CD14-positive monocyte (primary cell): ENCODE measurements at regions not wholly inside any gene's neighbourhood (a gene's known extent, or its start where the extent isn't known, plus 50 kb on each side); places are given as distances from the start of the nearest gene placed in this dataset.
"Not testable (repeated sequence)": the region's sequence is repeated elsewhere in the genome, so short reads cannot be mapped to it uniquely, and the experiment has no call there.

Source experiments
- DNase-seq, 3 donors: peaks; one replicate each; pipeline ENCODE4 v3.0.0-alpha.2; 2011 to 2022
- H2AFZ ChIP-seq: 2 replicates; pipeline ENCODE4 v1.6.0; 2012; ENCODE audit warnings: mild to moderate bottlenecking, low read depth, low read length, inconsistent platforms; ENCODE audit not compliant: insufficient read depth, poor library complexity, severe bottlenecking
- H3K27ac ChIP-seq, 2 donors: 1 replicate in 1 of 2; 2 replicates in 1 of 2; pipeline ENCODE4 v1.5.1; 2012 to 2013; ENCODE audit warnings: low read length in 2 of 2, control low read depth in 1 of 2, inconsistent platforms in 1 of 2, low read depth in 1 of 2, mild to moderate bottlenecking in 1 of 2
- H3K27me3 ChIP-seq, 2 donors: one replicate each; pipeline versions ENCODE4 v1.6.0 to v1.6.1; 2011 to 2013; ENCODE audit warnings: low read length in 2 of 2; ENCODE audit not compliant: control insufficient read depth in 2 of 2, insufficient read depth in 2 of 2
- H3K36me3 ChIP-seq, 2 donors: replicated peaks in 1 of 2; 1 replicate in 1 of 2; 2 replicates in 1 of 2; pipeline versions ENCODE4 v1.5.1 to v1.6.1; 2012 to 2013; ENCODE audit warnings: low read length in 2 of 2, control low read depth in 1 of 2, inconsistent platforms in 1 of 2, mild to moderate bottlenecking in 1 of 2; ENCODE audit not compliant: insufficient read depth in 2 of 2, control insufficient read depth in 1 of 2
- H3K4me1 ChIP-seq, 2 donors: 1 replicate in 1 of 2; 2 replicates in 1 of 2; pipeline versions ENCODE4 v1.5.1 to v1.6.1; 2012 to 2013; ENCODE audit warnings: low read length in 2 of 2, control low read depth in 1 of 2, inconsistent platforms in 1 of 2, mild to moderate bottlenecking in 1 of 2, moderate library complexity in 1 of 2; ENCODE audit not compliant: insufficient read depth in 2 of 2, control insufficient read depth in 1 of 2
- H3K4me2 ChIP-seq: replicated peaks from 2 replicates; pipeline ENCODE3; 2012; ENCODE audit warnings: low read length, moderate library complexity, mild to moderate bottlenecking; ENCODE audit not compliant: poor library complexity, severe bottlenecking; ENCODE audit errors: extremely low read depth
- H3K4me3 ChIP-seq, 3 experiments: fragments of 200-600 bp in 1 of 3; sonication (generic) in 1 of 3; replicated peaks in 1 of 3; 1 replicate in 2 of 3; 2 replicates in 1 of 3; pipeline ENCODE4 v1.5.1; 2011 to 2013; ENCODE audit warnings: low read length in 3 of 3, mild to moderate bottlenecking in 3 of 3, control low read depth in 2 of 3, low read depth in 2 of 3, inconsistent platforms in 1 of 3, moderate library complexity in 1 of 3
- H3K79me2 ChIP-seq: 2 replicates; pipeline ENCODE4 v1.6.0; 2012; ENCODE audit warnings: mild to moderate bottlenecking, control low read depth, inconsistent platforms, low read length, moderate library complexity; ENCODE audit not compliant: insufficient read depth
- H3K9ac ChIP-seq: 2 replicates; pipeline ENCODE4 v1.6.0; 2017; ENCODE audit warnings: low read length, mild to moderate bottlenecking; ENCODE audit not compliant: insufficient read depth, poor library complexity, severe bottlenecking
- H3K9me3 ChIP-seq, 2 donors: replicated peaks in 1 of 2; 1 replicate in 1 of 2; 2 replicates in 1 of 2; pipeline versions ENCODE4 v1.5.1 to v1.6.1; 2012 to 2013; ENCODE audit warnings: low read length in 2 of 2, control low read depth in 1 of 2; ENCODE audit not compliant: control insufficient read depth in 1 of 2, insufficient read depth in 1 of 2
- H4K20me1 ChIP-seq: 2 replicates; pipeline ENCODE4 v1.6.0; 2012; ENCODE audit warnings: mild to moderate bottlenecking, low read length, control low read depth, moderate library complexity; ENCODE audit not compliant: insufficient read depth
- H3K27ac Mint-ChIP-seq, 7 donors: one replicate each; pipeline ENCODE4 v1.8.0; 2020; ENCODE audit warnings: mild to moderate bottlenecking in 7 of 7, mixed read lengths in 7 of 7, moderate library complexity in 6 of 7, inconsistent platforms in 2 of 7
- H3K27me3 Mint-ChIP-seq, 3 donors: one replicate each; pipeline ENCODE4 v1.8.0; 2021 to 2022; ENCODE audit warnings: low read depth in 3 of 3, mild to moderate bottlenecking in 3 of 3, mixed read lengths in 3 of 3, moderate library complexity in 3 of 3, inconsistent platforms in 1 of 3
- H3K36me3 Mint-ChIP-seq, 2 donors: one replicate each; pipeline ENCODE4 v1.8.0; 2020; ENCODE audit warnings: mixed read lengths in 2 of 2, inconsistent platforms in 1 of 2, mild to moderate bottlenecking in 1 of 2
- H3K4me1 Mint-ChIP-seq: one replicate; pipeline ENCODE4 v1.8.0; 2020; ENCODE audit warnings: mild to moderate bottlenecking, mixed read lengths
- H3K4me3 Mint-ChIP-seq, 2 donors: one replicate each; pipeline ENCODE4 v1.8.0; 2020; ENCODE audit warnings: mild to moderate bottlenecking in 2 of 2, mixed read lengths in 2 of 2, moderate library complexity in 1 of 2
- H3K9me3 Mint-ChIP-seq, 7 donors: one replicate each; pipeline ENCODE4 v1.8.0; 2020 to 2022; ENCODE audit warnings: mixed read lengths in 7 of 7, mild to moderate bottlenecking in 6 of 7, moderate library complexity in 6 of 7, inconsistent platforms in 2 of 7
- WGBS: methylation state at CpG from one replicate; pipeline ENCODE4 v1.1.5; 2013; ENCODE audit warnings: missing lambda C conversion rate; ENCODE audit not compliant: insufficient coverage; 5-methylcytosine and 5-hydroxymethylcytosine counted together
- intact Hi-C, 2 donors: fragments of 100-400 bp; cut with micrococcal nuclease; formaldehyde crosslinking; loops; one replicate each; pipeline versions ENCODE4 v1.15.0 to v1.15.1; 2023
- TF ChIP-seq, protein P1 (sequence below): fragments of 200-600 bp; IDR thresholded peaks from one replicate; pipeline ENCODE4 v1.8.0; 2022; ENCODE audit warnings: antibody characterized with exemption, mild to moderate bottlenecking

DNA sequence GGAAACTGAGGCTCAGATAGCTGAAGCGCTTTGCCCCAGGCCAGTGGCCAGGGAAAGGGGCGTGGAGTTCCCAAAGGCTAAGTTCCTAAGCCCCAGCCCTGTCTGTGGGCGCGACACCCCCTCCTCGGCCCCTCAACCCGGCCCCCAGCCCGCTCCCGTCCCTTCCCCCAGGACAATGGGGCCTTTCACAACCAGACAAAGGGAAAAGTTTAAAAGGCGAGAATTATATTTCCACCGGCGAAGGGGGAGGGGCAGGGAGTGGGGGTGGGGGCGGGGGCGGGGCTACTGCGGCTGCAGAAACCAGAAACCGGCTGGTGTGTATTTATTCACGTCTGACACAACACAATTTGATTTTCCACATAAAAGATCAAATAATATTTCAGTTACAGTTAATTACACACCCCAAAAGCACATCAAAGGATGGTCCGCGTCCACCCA, 192.1 kb downstream of the MN1 start:
- Histone ChIP-seq H2AFZ (no peak overlapping the region), H3K79me2 (no peaks in the 10 kb centered on the region), H4K20me1 (no peaks in the 10 kb centered on the region), H3K27me3 (peaks cover 7 to 16% of the 10 kb centered on the region in 2 donors), H3K4me1 (peaks cover 0 to 5% of the 10 kb centered on the region in 2 donors), H3K27ac (no peak overlapping the region), H3K9me3 (peaks cover 0 to 8% of the 10 kb centered on the region in 2 donors), H3K4me2 (no peak overlapping the region), H3K36me3 (no peaks in the 10 kb centered on the region), H3K9ac (no peak overlapping the region), H3K4me3 (no peak overlapping the region)
- 85% methylated on average over 6 of the region's 18 CpGs for WGBS
- Mint-ChIP-seq H3K4me1 (peaks cover 11% of the 10 kb centered on the region), H3K27ac (no peak overlapping the region), H3K9me3 (peaks cover 0 to 9% (median 6%) of the 10 kb centered on the region in 7 donors), H3K27me3 (peaks cover 17 to 29% (median 22%) of the 10 kb centered on the region in 3 donors), H3K36me3 (no peaks in the 10 kb centered on the region), H3K4me3 (no peak overlapping the region)
- TF ChIP-seq, protein P1, sequence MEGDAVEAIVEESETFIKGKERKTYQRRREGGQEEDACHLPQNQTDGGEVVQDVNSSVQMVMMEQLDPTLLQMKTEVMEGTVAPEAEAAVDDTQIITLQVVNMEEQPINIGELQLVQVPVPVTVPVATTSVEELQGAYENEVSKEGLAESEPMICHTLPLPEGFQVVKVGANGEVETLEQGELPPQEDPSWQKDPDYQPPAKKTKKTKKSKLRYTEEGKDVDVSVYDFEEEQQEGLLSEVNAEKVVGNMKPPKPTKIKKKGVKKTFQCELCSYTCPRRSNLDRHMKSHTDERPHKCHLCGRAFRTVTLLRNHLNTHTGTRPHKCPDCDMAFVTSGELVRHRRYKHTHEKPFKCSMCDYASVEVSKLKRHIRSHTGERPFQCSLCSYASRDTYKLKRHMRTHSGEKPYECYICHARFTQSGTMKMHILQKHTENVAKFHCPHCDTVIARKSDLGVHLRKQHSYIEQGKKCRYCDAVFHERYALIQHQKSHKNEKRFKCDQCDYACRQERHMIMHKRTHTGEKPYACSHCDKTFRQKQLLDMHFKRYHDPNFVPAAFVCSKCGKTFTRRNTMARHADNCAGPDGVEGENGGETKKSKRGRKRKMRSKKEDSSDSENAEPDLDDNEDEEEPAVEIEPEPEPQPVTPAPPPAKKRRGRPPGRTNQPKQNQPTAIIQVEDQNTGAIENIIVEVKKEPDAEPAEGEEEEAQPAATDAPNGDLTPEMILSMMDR: no peak
- no peak for DNase-seq
- intact Hi-C loops: no loop called here

DNA sequence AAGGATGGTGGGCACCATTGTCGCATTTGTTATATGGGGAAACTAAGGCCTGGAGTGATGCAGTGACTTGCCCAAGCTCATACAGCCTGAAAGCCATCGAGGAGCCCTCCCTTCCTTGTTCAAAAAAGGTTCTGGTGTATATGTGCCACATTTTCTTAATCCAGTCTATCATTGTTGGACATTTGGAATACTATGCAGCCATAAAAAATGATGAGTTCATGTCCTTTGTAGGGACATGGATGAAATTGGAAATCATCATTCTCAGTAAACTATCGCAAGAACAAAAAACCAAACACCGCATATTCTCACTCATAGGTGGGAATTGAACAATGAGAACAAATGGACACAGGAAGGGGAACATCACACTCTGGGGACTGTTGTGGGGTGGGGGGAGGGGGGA, 191.4 kb downstream of the MN1 start:
- H3K4me2 ChIP-seq, H3K4me1 ChIP-seq, H3K9me3 Mint-ChIP-seq, H3K27ac Mint-ChIP-seq, H4K20me1 ChIP-seq, DNase-seq, H3K4me3 ChIP-seq, H3K36me3 Mint-ChIP-seq, H3K79me2 ChIP-seq, intact Hi-C loops, H3K9ac ChIP-seq, H3K36me3 ChIP-seq, H2AFZ ChIP-seq, H3K27ac ChIP-seq, H3K4me3 Mint-ChIP-seq: not testable (repeated sequence)
- H3K9me3 ChIP-seq: peaks cover 0 to 11% of the 10 kb centered on the region in 2 donors
- H3K27me3 ChIP-seq: peaks cover 14 to 23% of the 10 kb centered on the region in 2 donors
- peaks cover 11% of the 10 kb centered on the region for H3K4me1 Mint-ChIP-seq
- H3K27me3 Mint-ChIP-seq: peaks cover 24 to 36% (median 29%) of the 10 kb centered on the region in 3 donors
- 100% methylated on average over 1 of the region's 4 CpGs for WGBS
